Dermis microvascular lymphatic vessel endothelial cell (primary cell): ENCODE measurements at regions not wholly inside any gene's neighbourhood (a gene's known extent, or its start where the extent isn't known, plus 50 kb on each side); places are given as distances from the start of the nearest gene placed in this dataset.
"Not testable (repeated sequence)": the region's sequence is repeated elsewhere in the genome, so short reads cannot be mapped to it uniquely, and the experiment has no call there.

Experiments used
- DNase-seq, 2 donors: peaks; one replicate each; pipeline versions ENCODE4 v3.0.0 to v3.0.0-alpha.2; 2010; ENCODE audit warnings: low read depth in 2 of 2

- DNase-seq, result no peak
Measured at GRCh38 chr6:117761610-117762009, 86.3 kb downstream of the NUS1 start.

GRCh38 chr6:117771403-117771802 lies 96.1 kb downstream of the NUS1 start:
- DNase-seq, result no peak

- DNase-seq, result no peak
Measured at GRCh38 chr6:117776441-117776840, 101.2 kb downstream of the NUS1 start.

DNA sequence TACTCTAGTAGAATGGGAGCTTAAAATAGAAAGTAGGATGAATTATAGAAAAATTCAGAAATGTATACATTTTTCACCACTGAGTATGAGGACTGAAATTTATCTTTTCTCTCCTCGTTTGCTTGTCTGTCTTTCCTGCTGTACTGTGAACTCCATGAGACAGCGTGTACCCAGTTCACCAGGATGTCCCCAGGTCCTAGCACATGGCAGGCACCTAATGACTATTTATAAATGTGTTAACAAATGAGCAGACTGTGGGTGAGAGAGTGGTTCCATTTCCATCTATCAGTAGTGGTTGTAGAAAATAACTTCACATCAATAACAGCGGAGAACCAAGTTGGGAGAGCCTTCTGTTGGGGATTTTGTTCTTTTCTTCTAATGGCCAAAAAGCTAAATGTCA lies 106.3 kb downstream of the NUS1 start:
- no peak for DNase-seq

GRCh38 chr6:117783279-117783678 lies 108.0 kb downstream of the NUS1 start:
- DNase-seq, result no peak

- no peak for DNase-seq
Measured at GRCh38 chr6:117791012-117791411, 115.7 kb downstream of the NUS1 start.

- no peak for DNase-seq
Measured at GRCh38 chr6:117795234-117795633, 111.8 kb upstream of the SLC35F1 start.

DNA sequence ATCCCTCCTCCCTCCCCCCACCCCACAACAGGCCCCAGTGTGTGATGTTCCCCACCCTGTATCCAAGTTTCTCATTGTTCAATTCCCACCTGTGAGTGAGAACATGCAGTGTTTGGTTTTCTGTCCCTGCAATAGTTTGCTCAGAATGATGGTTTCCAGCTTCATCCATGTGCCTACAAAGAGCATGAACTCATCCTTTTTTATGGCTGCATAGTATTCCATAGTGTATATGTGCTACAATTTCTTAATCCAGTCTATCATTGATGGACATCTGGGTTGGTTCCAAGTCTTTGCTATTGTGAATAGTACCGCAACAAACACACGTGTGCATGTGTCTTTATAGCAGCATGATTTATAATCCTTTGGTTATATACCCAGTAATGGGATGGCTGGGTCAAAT lies 108.2 kb upstream of the SLC35F1 start:
- not testable (repeated sequence) for DNase-seq

DNA sequence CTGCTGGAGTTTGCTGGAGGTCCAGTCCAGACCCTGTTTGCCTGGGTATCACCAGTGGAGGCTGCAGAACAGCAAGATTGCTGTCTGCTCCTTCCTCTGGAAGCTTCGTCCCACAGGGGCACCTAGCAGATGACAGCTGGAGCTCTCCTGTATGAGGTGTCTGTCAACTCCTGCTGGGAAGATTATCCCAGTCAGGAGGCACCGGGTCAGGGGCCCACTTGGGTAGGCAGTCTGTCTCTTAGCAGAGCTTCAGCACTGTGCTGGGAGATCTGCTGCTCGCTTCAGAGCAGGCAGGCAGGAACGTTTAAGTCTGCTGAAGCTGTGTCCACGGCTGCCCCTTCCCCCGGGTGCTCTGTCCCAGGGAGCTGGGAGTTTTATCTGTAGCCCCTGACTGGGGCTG lies 96.8 kb upstream of the SLC35F1 start:
- no peak for DNase-seq

GRCh38 chr6:117817499-117817898 lies 89.6 kb upstream of the SLC35F1 start:
- DNase-seq, result no peak

GRCh38 chr6:117817992-117818391 lies 89.1 kb upstream of the SLC35F1 start:
- no peak for DNase-seq

DNA sequence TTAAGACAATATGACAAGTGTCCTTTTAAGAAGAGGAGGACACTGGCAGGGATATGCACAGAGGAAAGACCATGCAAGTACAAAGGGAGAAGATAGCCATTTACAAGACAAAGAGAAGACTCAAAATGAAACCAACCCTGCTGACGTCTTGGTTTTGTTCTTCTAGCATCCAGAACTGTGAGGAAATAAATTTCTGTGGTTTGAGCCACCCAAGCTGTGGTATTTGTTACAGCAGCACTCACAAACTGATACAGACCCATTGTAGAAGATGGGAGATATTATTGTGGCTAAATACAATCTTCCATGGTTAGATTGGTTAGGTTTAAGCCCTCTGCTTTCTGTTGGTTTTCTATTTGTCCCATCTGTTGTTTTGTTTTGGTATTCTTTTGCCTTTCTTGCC lies 88.6 kb upstream of the SLC35F1 start:
- no peak for DNase-seq

GRCh38 chr6:117829594-117830319 lies 77.3 kb upstream of the SLC35F1 start:
- peak; percentile 28 to 56 for DNase-seq

DNA sequence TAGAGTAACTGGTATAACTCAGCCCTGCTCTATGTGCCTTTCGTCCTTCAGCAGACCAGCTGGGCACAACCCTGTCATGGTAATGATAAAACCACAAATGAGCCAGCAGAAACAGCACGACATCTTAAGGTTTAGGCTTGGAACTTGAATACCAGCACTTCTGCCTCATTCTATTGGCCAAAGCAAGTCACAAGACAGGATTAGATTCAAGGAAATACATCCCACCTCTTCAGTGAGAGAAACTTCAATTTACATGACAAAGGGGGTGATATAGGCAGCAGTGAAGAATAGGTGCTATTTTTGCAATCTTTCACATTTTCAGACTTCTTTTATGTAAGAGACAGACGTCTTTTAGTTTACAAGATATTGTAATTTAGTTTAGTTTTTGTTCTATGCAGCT lies 69.8 kb upstream of the SLC35F1 start:
- no peak for DNase-seq

GRCh38 chr6:117840541-117840983 lies 66.5 kb upstream of the SLC35F1 start:
- DNase-seq, result peak; percentile 22 to 55

DNA sequence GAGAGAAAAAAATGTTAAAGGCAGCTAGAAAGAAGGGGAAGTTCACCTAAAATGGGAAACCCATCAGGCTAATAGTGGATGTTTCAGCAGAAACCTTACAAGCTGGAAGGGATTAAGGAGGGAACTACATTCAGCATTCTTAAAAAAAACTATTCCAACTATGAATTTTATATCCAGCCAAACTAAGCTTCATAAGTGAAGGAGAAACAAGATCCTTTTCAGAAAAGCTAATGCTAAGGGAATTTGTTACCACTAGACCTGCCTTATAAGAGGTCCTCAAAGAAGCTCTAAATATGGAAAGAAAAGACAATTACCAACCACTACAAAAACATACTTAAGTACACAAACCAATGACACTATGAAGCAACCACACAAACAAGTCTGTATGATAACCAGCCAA lies 59.2 kb upstream of the SLC35F1 start:
- no peak for DNase-seq

- no peak for DNase-seq
Measured at GRCh38 chr6:117849087-117849486, 58.0 kb upstream of the SLC35F1 start.
